Upper lobe of left lung (tissue), 4 donors: ENCODE measurements at regions not wholly inside any gene's neighbourhood (a gene's known extent, or its start where the extent isn't known, plus 50 kb on each side); places are given as distances from the start of the nearest gene placed in this dataset.

Experiments
- EP300 ChIP-seq, 4 donors: sonication (generic); formaldehyde crosslinking; IDR thresholded peaks; one replicate each; pipeline ENCODE4 v1.5.1; 2017; ENCODE audit warnings: antibody characterized with exemption in 4 of 4, control low read depth in 2 of 4
- POLR2A ChIP-seq, 4 donors: fragments of 450-650 bp; IDR thresholded peaks; one replicate each; pipeline ENCODE4 v1.5.1; 2016 to 2017; ENCODE audit warnings: antibody characterized with exemption in 4 of 4, mild to moderate bottlenecking in 2 of 4
- POLR2AphosphoS5 ChIP-seq, 2 donors: sonication (generic); formaldehyde crosslinking; IDR thresholded peaks; one replicate each; pipeline ENCODE4 v1.5.1; 2017; ENCODE audit warnings: antibody characterized with exemption in 2 of 2
- TF ChIP-seq, protein P1 (sequence below), 6 experiments: fragments of 450-650 bp in 4 of 6; fragments of 200-600 bp in 2 of 6; sonication (generic) in 2 of 6; IDR thresholded peaks; one replicate each; pipeline ENCODE4 v1.5.1; 2016 to 2019; ENCODE audit warnings: antibody characterized with exemption in 6 of 6

DNA sequence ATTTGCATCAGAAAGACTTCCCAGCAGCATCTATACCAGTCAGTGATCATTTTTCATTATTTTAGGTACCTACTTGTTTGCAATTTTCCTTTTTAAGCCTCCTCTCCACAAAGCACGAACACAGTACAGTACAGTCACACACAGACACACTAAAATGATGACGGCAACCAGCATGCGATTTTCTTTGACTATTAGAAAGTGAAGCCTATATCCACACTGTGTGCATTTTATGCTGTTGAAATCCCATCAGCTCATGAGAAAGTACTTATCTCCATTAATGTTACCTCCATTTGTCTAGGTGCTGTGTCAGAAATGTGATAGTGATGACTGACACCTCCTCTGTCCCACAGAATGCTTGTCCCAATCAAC lies 294.7 kb upstream of the MEIS2 start:
- TF ChIP-seq, protein P1, sequence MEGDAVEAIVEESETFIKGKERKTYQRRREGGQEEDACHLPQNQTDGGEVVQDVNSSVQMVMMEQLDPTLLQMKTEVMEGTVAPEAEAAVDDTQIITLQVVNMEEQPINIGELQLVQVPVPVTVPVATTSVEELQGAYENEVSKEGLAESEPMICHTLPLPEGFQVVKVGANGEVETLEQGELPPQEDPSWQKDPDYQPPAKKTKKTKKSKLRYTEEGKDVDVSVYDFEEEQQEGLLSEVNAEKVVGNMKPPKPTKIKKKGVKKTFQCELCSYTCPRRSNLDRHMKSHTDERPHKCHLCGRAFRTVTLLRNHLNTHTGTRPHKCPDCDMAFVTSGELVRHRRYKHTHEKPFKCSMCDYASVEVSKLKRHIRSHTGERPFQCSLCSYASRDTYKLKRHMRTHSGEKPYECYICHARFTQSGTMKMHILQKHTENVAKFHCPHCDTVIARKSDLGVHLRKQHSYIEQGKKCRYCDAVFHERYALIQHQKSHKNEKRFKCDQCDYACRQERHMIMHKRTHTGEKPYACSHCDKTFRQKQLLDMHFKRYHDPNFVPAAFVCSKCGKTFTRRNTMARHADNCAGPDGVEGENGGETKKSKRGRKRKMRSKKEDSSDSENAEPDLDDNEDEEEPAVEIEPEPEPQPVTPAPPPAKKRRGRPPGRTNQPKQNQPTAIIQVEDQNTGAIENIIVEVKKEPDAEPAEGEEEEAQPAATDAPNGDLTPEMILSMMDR (IDR thresholded peaks at IDR 0.05), result no peak
- TF ChIP-seq POLR2A (IDR thresholded peaks at IDR 0.05) (no peak), EP300 (IDR thresholded peaks at IDR 0.05) (no peak), POLR2AphosphoS5 (IDR thresholded peaks at IDR 0.05) (no peak)
